ENCODE measurements at regions not wholly inside any gene's neighbourhood (a gene's known extent, or its start where the extent isn't known, plus 50 kb on each side); places are given as distances from the start of the nearest gene placed in this dataset.

DNA sequence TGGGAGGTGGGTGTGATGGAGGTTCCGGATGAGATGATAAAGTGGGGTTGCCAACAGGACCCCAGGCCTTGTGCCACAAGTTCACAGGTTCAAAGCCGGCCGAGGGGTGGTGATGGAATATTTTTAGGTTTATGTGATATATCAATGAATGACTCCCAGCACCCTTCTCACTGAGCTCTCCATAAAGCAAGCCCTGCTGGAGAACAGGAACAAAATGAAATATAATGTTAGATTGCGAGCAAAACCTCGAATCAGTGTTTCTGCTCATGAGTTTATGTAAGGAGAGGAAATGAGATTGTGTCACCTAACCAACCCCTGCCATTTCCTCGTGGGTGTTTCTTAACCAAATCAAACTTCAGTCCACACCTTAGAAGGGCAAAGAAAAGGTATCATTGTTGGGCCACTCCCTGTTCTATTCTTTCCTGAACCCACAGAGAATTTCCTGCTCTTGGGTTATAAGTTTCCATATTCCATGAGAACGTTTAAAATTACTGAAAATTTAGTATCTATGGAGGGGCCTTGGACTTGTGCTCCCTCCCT is 192.2 kb upstream of the EXOC2 start:
- intact Hi-C loops (cut with DNase I; ENCODE audit: low total_unique reads), result loop anchor here (5.0 kb wide), 1 partner anchor 233 kb away; no protein-coding TSS in a partner anchor
- Histone ChIP-seq H3K4me1 (no peaks in the 10 kb centered on the region), H3K27me3 (no peaks in the 10 kb centered on the region), H3K27ac (no peak overlapping the region), H3K9me3 (no peaks in the 10 kb centered on the region), H3K36me3 (ENCODE audit: low read depth, missing control alignments) (no peaks in the 10 kb centered on the region), H3K4me3 (no peak overlapping the region)
- WGBS, 2 donors, result 83 to 90% methylated on average over 7 of the region's 7 CpGs
- DNase-seq, result no peak
- no peak for TF ChIP-seq POLR2A (IDR thresholded peaks at IDR 0.05)
- TF ChIP-seq, protein P1, sequence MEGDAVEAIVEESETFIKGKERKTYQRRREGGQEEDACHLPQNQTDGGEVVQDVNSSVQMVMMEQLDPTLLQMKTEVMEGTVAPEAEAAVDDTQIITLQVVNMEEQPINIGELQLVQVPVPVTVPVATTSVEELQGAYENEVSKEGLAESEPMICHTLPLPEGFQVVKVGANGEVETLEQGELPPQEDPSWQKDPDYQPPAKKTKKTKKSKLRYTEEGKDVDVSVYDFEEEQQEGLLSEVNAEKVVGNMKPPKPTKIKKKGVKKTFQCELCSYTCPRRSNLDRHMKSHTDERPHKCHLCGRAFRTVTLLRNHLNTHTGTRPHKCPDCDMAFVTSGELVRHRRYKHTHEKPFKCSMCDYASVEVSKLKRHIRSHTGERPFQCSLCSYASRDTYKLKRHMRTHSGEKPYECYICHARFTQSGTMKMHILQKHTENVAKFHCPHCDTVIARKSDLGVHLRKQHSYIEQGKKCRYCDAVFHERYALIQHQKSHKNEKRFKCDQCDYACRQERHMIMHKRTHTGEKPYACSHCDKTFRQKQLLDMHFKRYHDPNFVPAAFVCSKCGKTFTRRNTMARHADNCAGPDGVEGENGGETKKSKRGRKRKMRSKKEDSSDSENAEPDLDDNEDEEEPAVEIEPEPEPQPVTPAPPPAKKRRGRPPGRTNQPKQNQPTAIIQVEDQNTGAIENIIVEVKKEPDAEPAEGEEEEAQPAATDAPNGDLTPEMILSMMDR (IDR thresholded peaks at IDR 0.05), result no peak

- intact Hi-C loops (cut with DNase I; ENCODE audit: low total_unique reads), result no loop called here
- no peaks in the 10 kb centered on the region for H3K9me3 ChIP-seq
- no peaks in the 10 kb centered on the region for H3K4me1 ChIP-seq
- TF ChIP-seq POLR2A (IDR thresholded peaks at IDR 0.05), result no peak
- TF ChIP-seq, protein P1 (IDR thresholded peaks at IDR 0.05), result no peak
- no peak overlapping the region for H3K27ac ChIP-seq
- no peaks in the 10 kb centered on the region for H3K36me3 ChIP-seq (ENCODE audit: low read depth, missing control alignments)
- 69 to 72% methylated on average over 2 of the region's 2 CpGs for WGBS, 2 donors
- no peak for DNase-seq
- H3K4me3 ChIP-seq, result no peak overlapping the region
- no peaks in the 10 kb centered on the region for H3K27me3 ChIP-seq
These were observed 191.6 kb upstream of the EXOC2 start for GRCh38 chr6:884570-884969.

GRCh38 chr6:882084-882598 is 189.2 kb upstream of the EXOC2 start:
- intact Hi-C loops (cut with DNase I; ENCODE audit: low total_unique reads), result no loop called here
- WGBS, 2 donors, result 42 to 68% methylated on average over 11 of the region's 11 CpGs
- Histone ChIP-seq H3K27me3 (no peaks in the 10 kb centered on the region), H3K9me3 (no peaks in the 10 kb centered on the region), H3K36me3 (ENCODE audit: low read depth, missing control alignments) (no peaks in the 10 kb centered on the region), H3K27ac (no peak overlapping the region), H3K4me3 (no peak overlapping the region), H3K4me1 (no peaks in the 10 kb centered on the region)
- no peak for DNase-seq
- TF ChIP-seq, protein P1 (IDR thresholded peaks at IDR 0.05), result no peak
- no peak for TF ChIP-seq POLR2A (IDR thresholded peaks at IDR 0.05)

GRCh38 chr6:878179-878578 is 185.2 kb upstream of the EXOC2 start:
- Histone ChIP-seq H3K27ac (no peak overlapping the region), H3K27me3 (no peaks in the 10 kb centered on the region), H3K4me3 (no peak overlapping the region), H3K9me3 (no peaks in the 10 kb centered on the region), H3K4me1 (no peaks in the 10 kb centered on the region), H3K36me3 (ENCODE audit: low read depth, missing control alignments) (no peaks in the 10 kb centered on the region)
- intact Hi-C loops (cut with DNase I; ENCODE audit: low total_unique reads), result no loop called here
- TF ChIP-seq POLR2A (IDR thresholded peaks at IDR 0.05), result no peak
- WGBS, 2 donors, result 82 to 91% methylated on average over 11 of the region's 11 CpGs
- no peak for DNase-seq

DNA sequence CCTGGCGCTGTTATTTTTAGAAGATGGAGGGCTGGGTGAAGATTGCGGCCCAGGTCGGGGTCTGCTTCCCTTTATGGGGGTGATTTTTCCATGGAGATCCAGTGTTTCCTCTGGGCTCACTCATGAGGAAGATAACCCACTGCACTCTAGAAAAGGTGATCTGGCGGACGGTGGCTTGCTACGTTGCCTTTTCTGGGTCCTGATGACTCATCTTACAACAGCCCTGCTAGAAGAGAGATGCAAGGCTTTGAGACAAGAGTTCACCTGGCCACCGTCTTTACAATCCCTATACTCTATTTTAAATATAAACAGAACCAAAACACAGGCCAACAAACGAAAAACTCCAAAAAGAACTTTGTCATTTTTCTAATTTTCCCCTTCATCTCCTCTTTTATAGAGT is 182.1 kb upstream of the EXOC2 start:
- Histone ChIP-seq H3K27ac (no peak overlapping the region), H3K36me3 (ENCODE audit: low read depth, missing control alignments) (no peaks in the 10 kb centered on the region), H3K4me3 (no peak overlapping the region), H3K4me1 (no peaks in the 10 kb centered on the region), H3K9me3 (no peaks in the 10 kb centered on the region), H3K27me3 (no peaks in the 10 kb centered on the region)
- WGBS, 2 donors, result 89 to 93% methylated on average over 8 of the region's 8 CpGs
- no peak for DNase-seq
- intact Hi-C loops (cut with DNase I; ENCODE audit: low total_unique reads), result no loop called here
- TF ChIP-seq, protein P1 (IDR thresholded peaks at IDR 0.05), result no peak
- TF ChIP-seq POLR2A (IDR thresholded peaks at IDR 0.05), result no peak

Data from testis (tissue), 2 donors.